Colonic mucosa (tissue), 4 donors: ENCODE measurements at regions not wholly inside any gene's neighbourhood (a gene's known extent, or its start where the extent isn't known, plus 50 kb on each side); places are given as distances from the start of the nearest gene placed in this dataset.

ENCODE experiments used
- DNase-seq: peaks from one replicate; pipeline ENCODE4 v3.0.0-alpha.2; 2020
- H3K27ac ChIP-seq: fragments of 200-600 bp; one replicate; pipeline ENCODE4 v1.8.0; 2021
- H3K27me3 ChIP-seq: fragments of 200-600 bp; one replicate; pipeline ENCODE4 v1.8.0; 2021
- H3K36me3 ChIP-seq: fragments of 200-600 bp; one replicate; pipeline ENCODE4 v1.8.0; 2021
- H3K4me1 ChIP-seq: fragments of 200-600 bp; one replicate; pipeline ENCODE4 v1.8.0; 2021; ENCODE audit warnings: mild to moderate bottlenecking
- H3K4me3 ChIP-seq: fragments of 200-600 bp; one replicate; pipeline ENCODE4 v1.8.0; 2021
- H3K9ac ChIP-seq, 2 donors: one replicate each; pipeline ENCODE4 v1.7.0; 2013; ENCODE audit warnings: control low read depth in 2 of 2, low read depth in 2 of 2, low read length in 2 of 2
- H3K9me3 ChIP-seq: fragments of 200-600 bp; one replicate; pipeline ENCODE4 v1.8.0; 2021
- intact Hi-C: fragments of 100-400 bp; cut with DNase I; formaldehyde crosslinking; loops from one replicate; pipeline ENCODE4 v1.14.1; 2022
- TF ChIP-seq, protein P1 (sequence below): fragments of 200-600 bp; IDR thresholded peaks from one replicate; pipeline ENCODE4 v1.8.0; 2022; ENCODE audit warnings: antibody characterized with exemption, mild to moderate bottlenecking
- donor health status: healthy.
- donor health status: DM: no; HTN: no; CAD: no.
- donor health status: DM: no; HTN: no; CAD: no.

DNA sequence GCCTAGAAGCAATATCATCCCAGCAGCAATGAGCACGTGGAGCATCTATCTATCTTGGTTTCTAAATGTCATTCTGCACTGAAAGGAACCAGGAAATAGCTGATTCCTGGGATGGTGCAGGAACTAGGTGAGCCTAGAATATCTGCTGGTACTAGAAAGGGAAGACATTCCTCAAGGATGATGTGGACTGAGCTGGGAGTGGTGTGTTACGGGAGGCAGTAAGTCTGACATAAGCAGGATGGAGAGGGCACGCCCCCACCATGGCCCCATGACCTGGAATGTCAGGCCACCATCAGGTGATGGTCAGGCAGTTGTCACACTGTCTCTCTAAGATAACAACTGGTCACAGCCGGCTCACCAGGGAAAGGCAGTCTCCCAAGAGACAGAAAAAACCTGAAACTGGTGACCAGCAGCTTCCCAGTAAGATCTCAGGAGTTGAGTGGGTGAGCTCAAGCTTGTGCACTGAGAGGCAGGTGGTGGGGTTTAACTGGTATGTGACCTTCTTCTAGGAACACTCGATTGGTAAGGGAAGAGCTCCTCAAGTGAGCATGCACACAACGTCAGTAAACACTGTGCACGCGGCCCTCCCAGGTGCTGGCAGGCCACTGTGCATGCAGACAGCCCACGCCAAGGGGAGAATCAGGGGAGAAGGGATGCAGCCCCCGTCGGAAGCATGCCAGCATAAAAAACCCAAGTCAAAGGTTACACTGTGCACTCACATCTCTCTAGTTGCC, 148.7 kb downstream of the ADSS2 start:
- Histone ChIP-seq H3K27me3 (no peaks in the 10 kb centered on the region), H3K27ac (no peak overlapping the region), H3K36me3 (no peaks in the 10 kb centered on the region), H3K4me3 (no peak overlapping the region), H3K4me1 (no peaks in the 10 kb centered on the region), H3K9me3 (no peaks in the 10 kb centered on the region), H3K9ac (no peak overlapping the region)
- DNase-seq = peak; percentile 64
- intact Hi-C loops = no loop called here
- TF ChIP-seq, protein P1, sequence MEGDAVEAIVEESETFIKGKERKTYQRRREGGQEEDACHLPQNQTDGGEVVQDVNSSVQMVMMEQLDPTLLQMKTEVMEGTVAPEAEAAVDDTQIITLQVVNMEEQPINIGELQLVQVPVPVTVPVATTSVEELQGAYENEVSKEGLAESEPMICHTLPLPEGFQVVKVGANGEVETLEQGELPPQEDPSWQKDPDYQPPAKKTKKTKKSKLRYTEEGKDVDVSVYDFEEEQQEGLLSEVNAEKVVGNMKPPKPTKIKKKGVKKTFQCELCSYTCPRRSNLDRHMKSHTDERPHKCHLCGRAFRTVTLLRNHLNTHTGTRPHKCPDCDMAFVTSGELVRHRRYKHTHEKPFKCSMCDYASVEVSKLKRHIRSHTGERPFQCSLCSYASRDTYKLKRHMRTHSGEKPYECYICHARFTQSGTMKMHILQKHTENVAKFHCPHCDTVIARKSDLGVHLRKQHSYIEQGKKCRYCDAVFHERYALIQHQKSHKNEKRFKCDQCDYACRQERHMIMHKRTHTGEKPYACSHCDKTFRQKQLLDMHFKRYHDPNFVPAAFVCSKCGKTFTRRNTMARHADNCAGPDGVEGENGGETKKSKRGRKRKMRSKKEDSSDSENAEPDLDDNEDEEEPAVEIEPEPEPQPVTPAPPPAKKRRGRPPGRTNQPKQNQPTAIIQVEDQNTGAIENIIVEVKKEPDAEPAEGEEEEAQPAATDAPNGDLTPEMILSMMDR = no peak

DNA sequence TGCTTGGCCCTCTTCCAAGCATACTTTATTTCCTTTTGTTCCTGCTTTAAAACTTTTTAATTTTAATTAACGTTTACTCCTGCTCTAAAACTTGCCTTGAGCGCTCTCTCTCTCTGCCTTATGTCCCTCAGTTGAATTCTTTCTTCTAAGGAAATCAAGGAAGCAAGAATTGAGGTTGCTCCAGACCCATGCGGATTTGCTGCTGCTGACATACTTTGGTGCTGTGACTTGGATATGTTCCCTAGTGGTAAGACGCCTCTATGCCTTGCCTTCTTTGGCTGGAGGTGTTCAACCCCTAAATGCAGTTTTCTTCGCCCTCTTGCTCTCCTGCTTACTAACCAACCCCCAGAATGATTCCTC, 148.1 kb downstream of the ADSS2 start:
- Histone ChIP-seq H3K9ac (no peak overlapping the region), H3K4me3 (no peak overlapping the region), H3K27ac (no peak overlapping the region), H3K4me1 (no peaks in the 10 kb centered on the region), H3K36me3 (no peaks in the 10 kb centered on the region), H3K9me3 (no peaks in the 10 kb centered on the region), H3K27me3 (no peaks in the 10 kb centered on the region)
- intact Hi-C loops = no loop called here
- TF ChIP-seq, protein P1 = no peak
- DNase-seq = no peak

DNA sequence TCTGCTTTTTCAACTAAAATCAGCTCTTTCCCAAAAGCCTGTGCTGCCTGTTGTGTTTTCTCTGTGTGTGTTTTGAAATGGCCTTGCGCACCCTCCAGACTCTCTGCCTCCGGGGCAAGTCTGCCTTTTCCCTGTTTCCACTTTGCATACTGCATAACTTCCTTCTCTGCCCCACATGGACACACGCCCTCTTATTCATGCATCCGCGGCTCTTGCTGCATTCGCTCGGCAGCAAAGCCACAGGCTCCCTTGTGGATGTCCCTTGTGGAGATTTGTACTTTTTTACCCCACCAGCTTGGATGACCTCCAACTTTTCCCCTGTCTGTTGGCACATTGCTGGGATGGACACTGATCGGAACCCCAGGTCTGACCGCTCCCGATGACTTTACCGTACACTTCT, 147.6 kb downstream of the ADSS2 start:
- DNase-seq = no peak
- TF ChIP-seq, protein P1 = no peak
- H3K27me3 ChIP-seq = no peaks in the 10 kb centered on the region
- H3K9ac ChIP-seq = no peak overlapping the region
- intact Hi-C loops = no loop called here
- H3K36me3 ChIP-seq = no peaks in the 10 kb centered on the region
- H3K27ac ChIP-seq = no peak overlapping the region
- H3K9me3 ChIP-seq = no peaks in the 10 kb centered on the region
- no peaks in the 10 kb centered on the region for H3K4me1 ChIP-seq
- no peak overlapping the region for H3K4me3 ChIP-seq

DNA sequence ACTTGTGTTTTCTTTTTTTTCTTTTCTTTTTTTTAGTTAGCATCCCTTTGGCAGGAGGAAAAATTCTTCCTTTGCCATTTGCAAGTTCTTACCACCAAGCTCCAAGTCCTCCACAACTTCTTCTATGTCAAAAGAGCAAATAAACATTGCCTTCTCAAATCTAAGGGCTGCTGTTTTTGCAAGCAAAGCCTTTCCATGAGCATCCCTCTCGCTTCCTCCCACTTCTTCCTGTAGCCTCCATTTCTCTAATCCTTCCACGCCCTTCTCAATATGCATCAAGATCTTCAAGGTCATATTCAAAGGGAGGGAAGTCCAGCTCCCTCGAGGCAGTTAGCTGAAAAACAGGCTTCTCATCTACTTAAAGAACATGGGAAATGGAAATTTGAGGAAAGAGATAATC, 147.1 kb downstream of the ADSS2 start:
- DNase-seq = no peak
- intact Hi-C loops = no loop called here
- Histone ChIP-seq H3K4me1 (no peaks in the 10 kb centered on the region), H3K27me3 (no peaks in the 10 kb centered on the region), H3K4me3 (no peak overlapping the region), H3K9ac (no peak overlapping the region), H3K27ac (no peak overlapping the region), H3K9me3 (no peaks in the 10 kb centered on the region), H3K36me3 (no peaks in the 10 kb centered on the region)
- TF ChIP-seq, protein P1 = no peak

DNA sequence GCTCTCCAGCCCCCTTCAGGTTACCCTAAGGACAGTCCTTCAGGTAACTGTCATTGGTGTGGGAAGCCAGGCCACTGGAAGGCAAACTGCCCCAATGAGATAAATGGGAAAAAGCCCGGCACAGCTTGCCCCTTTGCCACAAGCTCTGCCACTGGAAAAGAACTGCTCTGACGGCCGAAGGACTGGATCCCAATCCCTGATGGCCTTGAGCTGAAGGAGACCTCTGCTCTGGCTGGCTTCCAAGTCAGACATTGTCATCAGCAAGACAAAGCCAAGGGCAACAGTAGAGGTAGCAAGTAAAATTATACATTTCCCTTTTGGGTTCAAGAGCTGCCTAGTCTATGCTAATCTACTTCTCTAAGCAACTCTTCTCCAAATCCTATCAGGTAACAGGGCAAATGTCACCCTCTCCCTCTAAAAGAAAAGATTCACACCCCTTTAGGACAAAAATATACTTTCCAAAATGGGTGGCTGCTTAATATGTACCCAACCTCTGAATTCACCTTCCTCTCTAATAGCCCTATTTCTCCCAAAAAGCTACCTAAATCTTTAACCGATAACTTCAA, 145.8 kb downstream of the ADSS2 start:
- H3K9ac ChIP-seq = no peak overlapping the region
- H3K4me1 ChIP-seq = no peaks in the 10 kb centered on the region
- H3K9me3 ChIP-seq = no peaks in the 10 kb centered on the region
- no peak overlapping the region for H3K4me3 ChIP-seq
- no peaks in the 10 kb centered on the region for H3K36me3 ChIP-seq
- no peaks in the 10 kb centered on the region for H3K27me3 ChIP-seq
- H3K27ac ChIP-seq = no peak overlapping the region
- TF ChIP-seq, protein P1 = no peak
- no peak for DNase-seq
- intact Hi-C loops = no loop called here
